DOHH2 (cell line): ENCODE measurements at regions not wholly inside any gene's neighbourhood (a gene's known extent, or its start where the extent isn't known, plus 50 kb on each side); places are given as distances from the start of the nearest gene placed in this dataset.

Source experiments
- H3F3A ChIP-seq: fragments of 200-600 bp; sonication (generic), shearing (Covaris generic); 2 replicates; pipeline ENCODE4 v1.6.0; 2016; ENCODE audit warnings: antibody characterized with exemption, mild to moderate bottlenecking; ENCODE audit not compliant: control insufficient read depth, insufficient read depth
- H3K27ac ChIP-seq: fragments of 200-600 bp; sonication (generic); 2 replicates; pipeline ENCODE4 v1.5.1; 2014; ENCODE audit warnings: low read depth, mild to moderate bottlenecking, low read length, moderate library complexity
- H3K27me3 ChIP-seq: fragments of 200-600 bp; sonication (generic); 2 replicates; pipeline ENCODE4 v1.6.1; 2014; ENCODE audit warnings: mild to moderate bottlenecking, low read length, mixed read lengths; ENCODE audit not compliant: control insufficient read depth
- H3K36me3 ChIP-seq: fragments of 200-600 bp; sonication (generic); 2 replicates; pipeline ENCODE4 v1.6.1; 2014; ENCODE audit warnings: mild to moderate bottlenecking, low read length, moderate library complexity, mixed read lengths; ENCODE audit not compliant: control insufficient read depth
- H3K4me1 ChIP-seq: fragments of 200-600 bp; sonication (generic); 2 replicates; pipeline ENCODE4 v1.6.1; 2014; ENCODE audit warnings: mild to moderate bottlenecking, low read length, mixed read lengths; ENCODE audit not compliant: control insufficient read depth
- H3K4me2 ChIP-seq: fragments of 200-600 bp; sonication (generic); 2 replicates; pipeline ENCODE4 v1.6.0; 2014; ENCODE audit warnings: mild to moderate bottlenecking, low read length, moderate library complexity
- H3K4me3 ChIP-seq: fragments of 200-600 bp; sonication (generic); 2 replicates; pipeline ENCODE4 v1.5.1; 2014; ENCODE audit warnings: mild to moderate bottlenecking, low read length, mixed read lengths
- H3K79me2 ChIP-seq: fragments of 200-600 bp; sonication (generic); 2 replicates; pipeline ENCODE4 v1.6.1; 2014; ENCODE audit warnings: mild to moderate bottlenecking, low read length, mixed read lengths; ENCODE audit not compliant: control insufficient read depth
- H3K9me2 ChIP-seq: fragments of 200-600 bp; sonication (generic); replicated peaks from 2 replicates; pipeline ENCODE4 v1.6.1; 2014; ENCODE audit warnings: mild to moderate bottlenecking, low read length, mixed read lengths; ENCODE audit not compliant: control insufficient read depth
- H3K9me3 ChIP-seq: fragments of 200-600 bp; sonication (generic); 2 replicates; pipeline ENCODE4 v1.6.1; 2014; ENCODE audit warnings: antibody characterized with exemption, low read length, mixed read lengths; ENCODE audit not compliant: control insufficient read depth, insufficient read depth
- H4K20me1 ChIP-seq: fragments of 200-600 bp; sonication (generic); 2 replicates; pipeline ENCODE4 v1.6.0; 2014; ENCODE audit warnings: low read depth, mild to moderate bottlenecking, antibody characterized with exemption, low read length, moderate library complexity; ENCODE audit not compliant: control insufficient read depth, insufficient read depth
- CTCF ChIP-seq: fragments of 200-600 bp; sonication (generic); IDR thresholded peaks from one replicate; pipeline ENCODE4 v1.5.1; 2014; ENCODE audit warnings: antibody characterized with exemption, mild to moderate bottlenecking, low read depth, low read length; ENCODE audit not compliant: poor library complexity, severe bottlenecking
- EZH2phosphoT487 ChIP-seq: fragments of 200-600 bp; sonication (generic); IDR thresholded peaks from 2 replicates; pipeline ENCODE4 v1.6.1; 2017; ENCODE audit warnings: borderline replicate concordance, mild to moderate bottlenecking, antibody characterized with exemption, low read length, moderate library complexity, mixed read lengths

- H3K36me3 ChIP-seq = no peaks in the 10 kb centered on the region
Measured at GRCh38 chrX:118207831-118208453, 91.3 kb upstream of the KLHL13 start.

GRCh38 chrX:118208481-118208880, 91.9 kb upstream of the KLHL13 start:
- H3K9me3 ChIP-seq = no peaks in the 10 kb centered on the region
- H3K36me3 ChIP-seq = no peaks in the 10 kb centered on the region
- TF ChIP-seq EZH2phosphoT487 (no peak), CTCF (no peak)
- peaks cover 28% of the 10 kb centered on the region for H3K4me1 ChIP-seq
- H3K27ac ChIP-seq = no peak overlapping the region
- peaks cover 8% of the 10 kb centered on the region for H3F3A ChIP-seq
- H3K27me3 ChIP-seq = no peaks in the 10 kb centered on the region
- H3K9me2 ChIP-seq = no peaks in the 10 kb centered on the region
- no peaks in the 10 kb centered on the region for H4K20me1 ChIP-seq
- H3K4me2 ChIP-seq = no peak overlapping the region
- no peaks in the 10 kb centered on the region for H3K79me2 ChIP-seq
- H3K4me3 ChIP-seq = no peak overlapping the region

More at GRCh38 chrX:118207831-118208453, 91.3 kb upstream of the KLHL13 start:
- Histone ChIP-seq H3K9me3 (no peaks in the 10 kb centered on the region), H3K4me3 (no peak overlapping the region), H3K9me2 (no peaks in the 10 kb centered on the region), H3K4me2 (no peak overlapping the region), H4K20me1 (no peaks in the 10 kb centered on the region), H3F3A (peaks cover 8% of the 10 kb centered on the region), H3K27ac (no peak overlapping the region), H3K79me2 (no peaks in the 10 kb centered on the region), H3K27me3 (no peaks in the 10 kb centered on the region), H3K4me1 (peaks cover 23% of the 10 kb centered on the region)
- TF ChIP-seq CTCF = no peak
- no peak for TF ChIP-seq EZH2phosphoT487

GRCh38 chrX:118211891-118212816, 95.5 kb upstream of the KLHL13 start:
- Histone ChIP-seq H3K9me3 (no peaks in the 10 kb centered on the region), H3K36me3 (no peaks in the 10 kb centered on the region), H3K27me3 (no peaks in the 10 kb centered on the region), H3K9me2 (no peaks in the 10 kb centered on the region), H3K4me3 (peak overlapping the region; percentile 72), H3K27ac (peak overlapping the region; percentile 91), H3F3A (peaks cover 8% of the 10 kb centered on the region), H3K4me1 (peaks cover 35% of the 10 kb centered on the region), H3K4me2 (peak overlapping the region; percentile 95), H3K79me2 (no peaks in the 10 kb centered on the region), H4K20me1 (no peaks in the 10 kb centered on the region)
- TF ChIP-seq EZH2phosphoT487 (no peak), CTCF (no peak)
